Sigmoid colon (tissue), 6 donors: ENCODE measurements at regions not wholly inside any gene's neighbourhood (a gene's known extent, or its start where the extent isn't known, plus 50 kb on each side); places are given as distances from the start of the nearest gene placed in this dataset.

Experiments
- DNase-seq: peaks from one replicate; pipeline ENCODE4 v3.0.0-alpha.2; 2019
- H3K27ac ChIP-seq, 4 donors: fragments of 200-600 bp; sonication (generic); one replicate each; pipeline ENCODE4 v1.5.1; 2016 to 2019; ENCODE audit warnings: mild to moderate bottlenecking in 1 of 4
- H3K27me3 ChIP-seq, 3 donors: fragments of 200-600 bp; sonication (generic); one replicate each; pipeline ENCODE4 v1.5.1; 2019; ENCODE audit warnings: mild to moderate bottlenecking in 1 of 3
- H3K36me3 ChIP-seq, 4 donors: fragments of 200-600 bp; sonication (generic); one replicate each; pipeline ENCODE4 v1.5.1; 2016 to 2019
- H3K4me1 ChIP-seq, 4 donors: fragments of 200-600 bp; sonication (generic); one replicate each; pipeline ENCODE4 v1.5.1; 2017 to 2019
- H3K4me3 ChIP-seq, 4 donors: fragments of 200-600 bp; sonication (generic); one replicate each; pipeline ENCODE4 v1.5.1; 2017 to 2019; ENCODE audit warnings: mild to moderate bottlenecking in 2 of 4, moderate library complexity in 1 of 4
- H3K9me3 ChIP-seq, 4 donors: fragments of 200-600 bp in 3 of 4; sonication (generic) in 3 of 4; one replicate each; pipeline versions ENCODE4 v1.5.1 to v1.6.1; 2013 to 2019
- CTCF ChIP-seq, 4 experiments: fragments of 450-650 bp in 3 of 4; fragments of 200-600 bp in 1 of 4; IDR thresholded peaks; one replicate each; pipeline ENCODE4 v1.5.1; 2016 to 2019; ENCODE audit warnings: antibody characterized with exemption in 4 of 4, mild to moderate bottlenecking in 3 of 4, moderate library complexity in 2 of 4
- EP300 ChIP-seq, 4 donors: sonication (generic); formaldehyde crosslinking; IDR thresholded peaks; one replicate each; pipeline ENCODE4 v1.6.1; 2017; ENCODE audit warnings: antibody characterized with exemption in 4 of 4
- POLR2A ChIP-seq, 2 donors: fragments of 450-650 bp; IDR thresholded peaks; one replicate each; pipeline ENCODE4 v1.6.1; 2016; ENCODE audit warnings: antibody characterized with exemption in 2 of 2, mild to moderate bottlenecking in 2 of 2, moderate library complexity in 2 of 2
- POLR2AphosphoS5 ChIP-seq, 4 donors: sonication (generic); formaldehyde crosslinking; IDR thresholded peaks; one replicate each; pipeline ENCODE4 v1.6.1; 2017; ENCODE audit warnings: antibody characterized with exemption in 4 of 4
- WGBS, 2 donors: extraction: QIAGEN DNeasy Blood & Tissue Kit; methylation state at CpG; one replicate each; pipeline ENCODE4 v1.1.7; 2013; 5-methylcytosine and 5-hydroxymethylcytosine counted together
- intact Hi-C: fragments of 100-400 bp; cut with DNase I; formaldehyde crosslinking; loops from one replicate; pipeline ENCODE4 v1.15.1; 2023
- donor health status: healthy with polysubstance abuse.
- donor health status: healthy.

- TF ChIP-seq POLR2A (IDR thresholded peaks at IDR 0.05): no peak
- TF ChIP-seq POLR2AphosphoS5 (IDR thresholded peaks at IDR 0.05): no peak
- no peak for TF ChIP-seq EP300 (IDR thresholded peaks at IDR 0.05)
- TF ChIP-seq CTCF (IDR thresholded peaks at IDR 0.05): no peak
- Histone ChIP-seq H3K27me3 (no peaks in the 10 kb centered on the region), H3K4me1 (no peaks in the 10 kb centered on the region), H3K4me3 (no peak overlapping the region), H3K9me3 (peaks cover 0 to 2% (median 0%) of the 10 kb centered on the region in 4 donors), H3K27ac (no peak overlapping the region), H3K36me3 (no peaks in the 10 kb centered on the region)
- intact Hi-C loops: no loop called here
- DNase-seq: no peak
- WGBS, 2 donors: 64 to 87% methylated on average over 3 of the region's 3 CpGs
Measured at GRCh38 chr12:107394693-107395092, 290.9 kb upstream of the PWP1 start.

- no peak overlapping the region for H3K4me3 ChIP-seq
- no peak for TF ChIP-seq CTCF (IDR thresholded peaks at IDR 0.05)
- TF ChIP-seq POLR2AphosphoS5 (IDR thresholded peaks at IDR 0.05): no peak
- no peak for TF ChIP-seq POLR2A (IDR thresholded peaks at IDR 0.05)
- no peak for TF ChIP-seq EP300 (IDR thresholded peaks at IDR 0.05)
- H3K4me1 ChIP-seq: no peaks in the 10 kb centered on the region
- no peaks in the 10 kb centered on the region for H3K9me3 ChIP-seq
- no peaks in the 10 kb centered on the region for H3K36me3 ChIP-seq
- DNase-seq: no peak
- 74 to 79% methylated on average over 3 of the region's 3 CpGs for WGBS, 2 donors
- no peaks in the 10 kb centered on the region for H3K27me3 ChIP-seq
- intact Hi-C loops: no loop called here
- H3K27ac ChIP-seq: no peak overlapping the region
Measured at GRCh38 chr12:107395817-107396216, 289.8 kb upstream of the PWP1 start.

GRCh38 chr12:107396991-107397390 is 288.6 kb upstream of the PWP1 start:
- intact Hi-C loops: no loop called here
- TF ChIP-seq POLR2AphosphoS5 (IDR thresholded peaks at IDR 0.05): no peak
- no peak for TF ChIP-seq POLR2A (IDR thresholded peaks at IDR 0.05)
- TF ChIP-seq CTCF (IDR thresholded peaks at IDR 0.05): no peak
- TF ChIP-seq EP300 (IDR thresholded peaks at IDR 0.05): no peak
- WGBS, 2 donors: 58 to 70% methylated on average over 7 of the region's 7 CpGs

GRCh38 chr12:107397890-107398500 is 287.6 kb upstream of the PWP1 start:
- intact Hi-C loops: no loop called here
- no peak overlapping the region for H3K27ac ChIP-seq
- H3K36me3 ChIP-seq: no peaks in the 10 kb centered on the region
- DNase-seq: no peak
- no peaks in the 10 kb centered on the region for H3K4me1 ChIP-seq
- WGBS, 2 donors: 81 to 84% methylated on average over 11 of the region's 11 CpGs
- no peak overlapping the region for H3K4me3 ChIP-seq
- no peaks in the 10 kb centered on the region for H3K9me3 ChIP-seq
- no peaks in the 10 kb centered on the region for H3K27me3 ChIP-seq
- TF ChIP-seq EP300 (IDR thresholded peaks at IDR 0.05) (no peak), POLR2A (IDR thresholded peaks at IDR 0.05) (no peak), POLR2AphosphoS5 (IDR thresholded peaks at IDR 0.05) (no peak), CTCF (IDR thresholded peaks at IDR 0.05) (no peak)

More at GRCh38 chr12:107396991-107397390, 288.6 kb upstream of the PWP1 start:
- H3K4me1 ChIP-seq: no peaks in the 10 kb centered on the region
- H3K27me3 ChIP-seq: no peaks in the 10 kb centered on the region
- no peaks in the 10 kb centered on the region for H3K9me3 ChIP-seq
- H3K36me3 ChIP-seq: no peaks in the 10 kb centered on the region
- H3K27ac ChIP-seq: no peak overlapping the region
- DNase-seq: no peak
- H3K4me3 ChIP-seq: no peak overlapping the region

GRCh38 chr12:107399046-107399445 is 286.6 kb upstream of the PWP1 start:
- WGBS, 2 donors: 75 to 84% methylated on average over 5 of the region's 5 CpGs
- no peak overlapping the region for H3K27ac ChIP-seq
- H3K9me3 ChIP-seq: no peaks in the 10 kb centered on the region
- H3K36me3 ChIP-seq: no peaks in the 10 kb centered on the region
- H3K4me1 ChIP-seq: no peaks in the 10 kb centered on the region
- TF ChIP-seq CTCF (IDR thresholded peaks at IDR 0.05) (no peak), POLR2AphosphoS5 (IDR thresholded peaks at IDR 0.05) (no peak), POLR2A (IDR thresholded peaks at IDR 0.05) (no peak), EP300 (IDR thresholded peaks at IDR 0.05) (no peak)
- no peaks in the 10 kb centered on the region for H3K27me3 ChIP-seq
- intact Hi-C loops: no loop called here
- DNase-seq: no peak
- H3K4me3 ChIP-seq: no peak overlapping the region
